Psoas muscle (tissue), 7 donors: ENCODE measurements at regions not wholly inside any gene's neighbourhood (a gene's known extent, or its start where the extent isn't known, plus 50 kb on each side); places are given as distances from the start of the nearest gene placed in this dataset.

Experiments
- ATAC-seq, 4 donors: fragments of 200-7000 bp; cut with Tn5 transposase; one replicate each; pipeline ENCODE4 v1.9.1; 2020; ENCODE audit warnings: moderate library complexity in 3 of 4, mild to moderate bottlenecking in 2 of 4
- DNase-seq, 2 donors: peaks; one replicate each; pipeline ENCODE4 v3.0.0-alpha.2; 2020
- H3K27ac ChIP-seq: fragments of 200-600 bp; one replicate; pipeline ENCODE4 v1.8.0; 2022
- H3K27me3 ChIP-seq, 3 donors: fragments of 200-600 bp in 1 of 3; one replicate each; pipeline versions ENCODE4 v1.6.1 to v1.8.0; 2013 to 2022; ENCODE audit warnings: low read length in 2 of 3, mild to moderate bottlenecking in 2 of 3, moderate library complexity in 1 of 3; ENCODE audit not compliant: insufficient read depth in 3 of 3
- H3K36me3 ChIP-seq, 2 donors: fragments of 200-600 bp in 1 of 2; one replicate each; pipeline versions ENCODE4 v1.6.1 to v1.8.0; 2013 to 2022; ENCODE audit warnings: low read depth in 1 of 2, mild to moderate bottlenecking in 1 of 2, moderate library complexity in 1 of 2; ENCODE audit not compliant: insufficient read depth in 1 of 2
- H3K4me1 ChIP-seq: fragments of 200-600 bp; one replicate; pipeline ENCODE4 v1.8.0; 2022
- H3K4me3 ChIP-seq: fragments of 200-600 bp; one replicate; pipeline ENCODE4 v1.8.0; 2022; ENCODE audit warnings: mild to moderate bottlenecking
- H3K9me3 ChIP-seq: fragments of 200-600 bp; one replicate; pipeline ENCODE4 v1.8.0; 2022
- CTCF ChIP-seq: fragments of 200-600 bp; IDR thresholded peaks from one replicate; pipeline ENCODE4 v1.8.0; 2022; ENCODE audit warnings: antibody characterized with exemption
- WGBS, 3 donors: extraction: QIAGEN DNeasy Blood & Tissue Kit; methylation state at CpG; one replicate each; pipeline versions ENCODE4 v1.1.6 to v1.1.7; 2013; 5-methylcytosine and 5-hydroxymethylcytosine counted together
- intact Hi-C, 2 donors: fragments of 100-400 bp; cut with DNase I; formaldehyde crosslinking; loops; one replicate each; pipeline versions ENCODE4 v1.11.0 to v1.14.2; 2022
- donor health status: healthy with polysubstance abuse.
- donor health status: DM: no; HTN: no; CAD: no; lungs with moderate emphysema.
- donor health status: Bipolar disorder and iron deficiency.
- donor health status: healthy.
- donor health status: DM: yes; HTN: yes; CAD: no.
- donor health status: DM: no; HTN: no; CAD: no.
- donor health status: DM: yes; HTN: yes; CAD: no.

- Histone ChIP-seq H3K4me3 (no peak overlapping the region), H3K27ac (no peak overlapping the region), H3K9me3 (no peaks in the 10 kb centered on the region), H3K27me3 (no peaks in the 10 kb centered on the region), H3K36me3 (no peaks in the 10 kb centered on the region), H3K4me1 (no peaks in the 10 kb centered on the region)
- ATAC-seq (no peak), DNase-seq (no peak)
- WGBS, 3 donors, result 83 to 90% (median 87%) methylated on average over 3 of the region's 3 CpGs
- intact Hi-C loops, result loop anchor here in 1 of 2 donors (10.0 kb wide), 1 partner anchor 46 kb away; no protein-coding TSS in a partner anchor
- TF ChIP-seq CTCF, result no peak
Measured at GRCh38 chr10:91690996-91691676, 58.3 kb upstream of the PPP1R3C start.

- H3K4me3 ChIP-seq, result no peak overlapping the region
- H3K27me3 ChIP-seq, result no peaks in the 10 kb centered on the region
- ATAC-seq, result no peak
- no peak overlapping the region for H3K27ac ChIP-seq
- DNase-seq, result no peak
- intact Hi-C loops, result loop anchor here in 1 of 2 donors (10.0 kb wide), 1 partner anchor 46 kb away; no protein-coding TSS in a partner anchor
- no peaks in the 10 kb centered on the region for H3K36me3 ChIP-seq
- 79 to 89% (median 87%) methylated on average over 3 of the region's 3 CpGs for WGBS, 3 donors
- H3K4me1 ChIP-seq, result no peaks in the 10 kb centered on the region
- H3K9me3 ChIP-seq, result no peaks in the 10 kb centered on the region
- TF ChIP-seq CTCF, result no peak
Measured at GRCh38 chr10:91690412-91690811, 57.5 kb upstream of the PPP1R3C start.

- H3K4me1 ChIP-seq, result no peaks in the 10 kb centered on the region
- no peak overlapping the region for H3K27ac ChIP-seq
- no peaks in the 10 kb centered on the region for H3K9me3 ChIP-seq
- ATAC-seq (peak in 3 of 4 donors; percentile 54 to 79 (median 71)), DNase-seq (no peak)
- intact Hi-C loops, result loop anchor here in 1 of 2 donors (10.0 kb wide), 1 partner anchor 45 kb away; no protein-coding TSS in a partner anchor
- no peak for TF ChIP-seq CTCF
- no peak overlapping the region for H3K4me3 ChIP-seq
- H3K27me3 ChIP-seq, result no peaks in the 10 kb centered on the region
- H3K36me3 ChIP-seq, result no peaks in the 10 kb centered on the region
- WGBS, 3 donors, result 50 to 84% (median 70%) methylated on average over 2 of the region's 2 CpGs
Measured at GRCh38 chr10:91689731-91690168, 56.9 kb upstream of the PPP1R3C start.

GRCh38 chr10:91684841-91685240 lies 52.0 kb upstream of the PPP1R3C start:
- ATAC-seq, result no peak
- intact Hi-C loops, result no loop called here

More at GRCh38 chr10:91684841-91685240, 52.0 kb upstream of the PPP1R3C start:
- no peak for DNase-seq
- H3K36me3 ChIP-seq, result no peaks in the 10 kb centered on the region
- no peaks in the 10 kb centered on the region for H3K27me3 ChIP-seq
- no peak for TF ChIP-seq CTCF
- no peak overlapping the region for H3K4me3 ChIP-seq
- no peaks in the 10 kb centered on the region for H3K4me1 ChIP-seq
- no peaks in the 10 kb centered on the region for H3K9me3 ChIP-seq
- 41 to 92% (median 63%) methylated on average over 2 of the region's 2 CpGs for WGBS, 3 donors
- H3K27ac ChIP-seq, result no peak overlapping the region
